K562 (cell line): ENCODE measurements at regions not wholly inside any gene's neighbourhood (a gene's known extent, or its start where the extent isn't known, plus 50 kb on each side); places are given as distances from the start of the nearest gene placed in this dataset.

Source experiments
- ATAC-seq: fragments of 200-7000 bp; cut with Tn5 transposase; 3 replicates; pipeline ENCODE4 v1.9.1; 2020; ENCODE audit warnings: moderate library complexity
- BruUV-seq: library from RNA; stranded (reverse); fragments of 400-500 nt; replicated peaks from 2 replicates; lab custom pipeline; 2021; lab: Mats Ljungman, UMichigan
- CTCF ChIA-PET: fragments of 300-600 bp; formaldehyde crosslinking; extraction: SDS; loops from one replicate; lab custom pipeline; 2021; ENCODE audit warnings: low intra/inter-chr PET ratio; lab: Yijun Ruan, JAX
- POLR2A ChIA-PET: fragments of 300-600, 350-650 bp; sonication (Branson Sonifier 250); formaldehyde crosslinking; extraction: SDS; loops from one replicate; lab custom pipeline; 2021; ENCODE audit warnings: antibody characterized with exemption, inconsistent platforms; lab: Yijun Ruan, JAX
- DNase-seq, 4 experiments: peaks; one replicate each; pipeline versions ENCODE4 v3.0.0 to v3.0.0-alpha.2; 2011 to 2018; ENCODE audit warnings: low spot score in 3 of 4, mixed read lengths in 3 of 4; ENCODE audit errors: extremely low read depth in 1 of 4
- FAIRE-seq: peaks from 2 replicates; lab custom pipeline; 2011; peaks lifted over from hg19 to GRCh38; lab: Jason Lieb, UNC
- H2AFZ ChIP-seq: 2 replicates; pipeline ENCODE4 v1.6.0; 2011; ENCODE audit warnings: low read depth, low read length, control low read depth, inconsistent platforms
- H3K27ac ChIP-seq: fragments of 200-600 bp; 3 replicates; pipeline ENCODE4 v1.8.0; 2011; ENCODE audit warnings: low read depth, mild to moderate bottlenecking, control low read depth, inconsistent platforms, low read length, moderate library complexity, mixed read lengths; ENCODE audit errors: extremely low read depth
- H3K27me3 ChIP-seq, 2 experiments: fragments of 300-600 bp in 1 of 2; 2 replicates in 1 of 2; 3 replicates in 1 of 2; pipeline versions ENCODE4 v1.6.0 to v1.8.0; 2011; ENCODE audit warnings: inconsistent platforms in 2 of 2, low read length in 2 of 2, mild to moderate bottlenecking in 1 of 2, mixed read lengths in 1 of 2, moderate library complexity in 1 of 2; ENCODE audit not compliant: control insufficient read depth in 2 of 2, insufficient read depth in 2 of 2
- H3K36me3 ChIP-seq: fragments of 300-600 bp; 3 replicates; pipeline ENCODE4 v1.8.0; 2011; ENCODE audit warnings: mild to moderate bottlenecking, low read length, inconsistent platforms; ENCODE audit not compliant: control insufficient read depth, insufficient read depth
- H3K4me1 ChIP-seq, 2 experiments: fragments of 200-600 bp in 1 of 2; replicated peaks in 1 of 2; 2 replicates in 1 of 2; 3 replicates in 1 of 2; pipeline versions ENCODE4 v1.5.1 to v1.8.0; 2011; ENCODE audit warnings: inconsistent platforms in 2 of 2, low read length in 2 of 2, mild to moderate bottlenecking in 1 of 2, mixed read lengths in 1 of 2, moderate library complexity in 1 of 2; ENCODE audit not compliant: control insufficient read depth in 2 of 2, insufficient read depth in 2 of 2
- H3K4me2 ChIP-seq: 2 replicates; pipeline ENCODE4 v1.6.1; 2011; ENCODE audit warnings: low read length, control low read depth, inconsistent platforms, mixed read lengths; ENCODE audit not compliant: insufficient read depth
- H3K4me3 ChIP-seq: fragments of 200-600 bp; sonication (generic), shearing (Covaris generic); 2 replicates; pipeline ENCODE4 v1.5.1; 2016; ENCODE audit warnings: control low read depth, inconsistent platforms
- H3K79me2 ChIP-seq: fragments of 200-600 bp; 3 replicates; pipeline ENCODE4 v1.8.0; 2011; ENCODE audit warnings: low read length, inconsistent platforms; ENCODE audit not compliant: control insufficient read depth, insufficient read depth
- H3K9ac ChIP-seq, 2 experiments: 2 replicates each; pipeline versions ENCODE4 v1.6.0 to v1.6.1; 2011; ENCODE audit warnings: low read depth in 2 of 2, low read length in 2 of 2, control low read depth in 1 of 2, inconsistent platforms in 1 of 2, mild to moderate bottlenecking in 1 of 2, mixed read lengths in 1 of 2; ENCODE audit not compliant: insufficient read depth in 1 of 2
- H3K9me1 ChIP-seq: one replicate; pipeline ENCODE4 v1.6.0; 2011; ENCODE audit warnings: inconsistent platforms, mild to moderate bottlenecking, low read length, moderate library complexity; ENCODE audit not compliant: control insufficient read depth, insufficient read depth
- H3K9me3 ChIP-seq: replicated peaks from 2 replicates; pipeline ENCODE4 v1.5.1; 2011; ENCODE audit warnings: low read depth, low read length, inconsistent platforms; ENCODE audit not compliant: control insufficient read depth, insufficient read depth
- H4K20me1 ChIP-seq: replicated peaks from 2 replicates; pipeline ENCODE4 v1.6.1; 2011; ENCODE audit warnings: low read length, inconsistent platforms, mixed read lengths; ENCODE audit not compliant: control insufficient read depth, insufficient read depth
- ARHGAP35 ChIP-seq: fragments of 450-650 bp; IDR thresholded peaks from 2 replicates; pipeline ENCODE4 v1.6.1; 2018; ENCODE audit not compliant: partially characterized antibody
- ELF4 ChIP-seq: fragments of 450-650 bp; formaldehyde crosslinking; IDR thresholded peaks from 2 replicates; pipeline ENCODE4 v1.4.0; 2022; ENCODE audit warnings: missing genetic modification characterization
- FIP1L1 ChIP-seq: fragments of 200-400 bp; formaldehyde crosslinking; IDR thresholded peaks from 2 replicates; pipeline ENCODE4 v1.6.1; 2018; ENCODE audit warnings: mild to moderate bottlenecking, low read depth, low read length; ENCODE audit not compliant: poor library complexity, severe bottlenecking
- FOXA3 ChIP-seq, 2 experiments: fragments of 450-650 bp in 1 of 2; sonication (generic) in 1 of 2; formaldehyde crosslinking; IDR thresholded peaks in 1 of 2; conservative IDR thresholded peaks in 1 of 2; 2 replicates each; pipeline versions ENCODE4 v1.4.0 to v1.8.0; 2020 to 2022; ENCODE audit warnings: mild to moderate bottlenecking in 2 of 2, missing genetic modification reagents in 1 of 2
- FOXK2 ChIP-seq, 2 experiments: fragments of 450-650 bp; IDR thresholded peaks in 1 of 2; conservative IDR thresholded peaks in 1 of 2; 2 replicates each; pipeline ENCODE4 v1.6.1; 2016; ENCODE audit warnings: low read depth in 2 of 2, mild to moderate bottlenecking in 1 of 2
- ID3 ChIP-seq, 2 experiments: fragments of 250-450 bp in 1 of 2; fragments of 450-650 bp in 1 of 2; sonication (Bioruptor Pico) in 1 of 2; IDR thresholded peaks; 2 replicates each; pipeline versions ENCODE4 v1.6.1 to v1.8.0; 2016 to 2021; ENCODE audit warnings: mild to moderate bottlenecking in 2 of 2, moderate library complexity in 2 of 2, missing compliant biosample characterization in 1 of 2, missing genetic modification characterization in 1 of 2
- KDM2B ChIP-seq: fragments of 250-450 bp; sonication (Bioruptor Pico); IDR thresholded peaks from 2 replicates; pipeline ENCODE4 v1.8.0; 2021; ENCODE audit warnings: mild to moderate bottlenecking, moderate library complexity
- LCOR ChIP-seq: sonication (generic); formaldehyde crosslinking; IDR thresholded peaks from 2 replicates; pipeline ENCODE4 v1.8.0; 2022; ENCODE audit warnings: mild to moderate bottlenecking, missing genetic modification reagents
- MCM2 ChIP-seq: fragments of 450-650 bp; IDR thresholded peaks from 2 replicates; pipeline ENCODE4 v1.6.1; 2017; ENCODE audit warnings: low read depth, mild to moderate bottlenecking
- MNT ChIP-seq, 2 experiments: fragments of 450-650 bp; conservative IDR thresholded peaks; 2 replicates each; pipeline ENCODE4 v1.6.1; 2017; ENCODE audit warnings: mild to moderate bottlenecking in 2 of 2, moderate library complexity in 2 of 2
- RBBP5 ChIP-seq: fragments of 200-600 bp; sonication (generic); IDR thresholded peaks from 2 replicates; pipeline ENCODE4 v1.6.1; 2012; ENCODE audit warnings: borderline replicate concordance, mild to moderate bottlenecking, low read length, control low read depth, inconsistent platforms; ENCODE audit not compliant: insufficient read depth, poor library complexity, severe bottlenecking
- SETDB1 ChIP-seq: IDR thresholded peaks from one replicate; pipeline ENCODE4 v1.6.1; 2012; ENCODE audit warnings: low read length, control low read depth, inconsistent platforms
- SMARCA4 ChIP-seq: fragments of 450-650 bp; IDR thresholded peaks from 2 replicates; pipeline ENCODE4 v1.6.1; 2016
- ZNF121 ChIP-seq: sonication (generic); formaldehyde crosslinking; conservative IDR thresholded peaks from 2 replicates; pipeline ENCODE4 v1.8.0; 2022; ENCODE audit warnings: missing genetic modification reagents
- ZNF175 ChIP-seq: fragments of 200-800 bp; sonication (Bioruptor generic); IDR thresholded peaks from 2 replicates; pipeline ENCODE4 v1.6.1; 2016; ENCODE audit warnings: low read depth, mild to moderate bottlenecking, missing genetic modification characterization, missing compliant biosample characterization
- ZNF184 ChIP-seq: sonication (generic); formaldehyde crosslinking; IDR thresholded peaks from 2 replicates; pipeline ENCODE4 v1.5.0; 2020; ENCODE audit warnings: missing genetic modification reagents
- WGBS: fragments of 100-300 bp; shearing (Covaris generic); methylation state at CpG from one replicate; pipeline ENCODE4 v1.1.6; 2016; ENCODE audit warnings: low coverage, mixed read lengths; ENCODE audit not compliant: insufficient coverage; ENCODE audit errors: missing lambda C conversion rate; 5-methylcytosine and 5-hydroxymethylcytosine counted together
- in situ Hi-C: fragments of 300-500 bp; cut with MboI; formaldehyde crosslinking; loops from 4 replicates; pipeline ENCODE4 v1.15.0; 2018; ENCODE audit warnings: inconsistent platforms, mixed read lengths
- intact Hi-C: fragments of 100-400 bp; cut with micrococcal nuclease; formaldehyde crosslinking; loops from 2 replicates; pipeline ENCODE4 v1.14.2; 2022
- TF ChIP-seq, protein P1 (sequence below): fragments of 200-800 bp; sonication (Bioruptor generic); IDR thresholded peaks from 2 replicates; pipeline ENCODE4 v1.6.1; 2017; ENCODE audit warnings: missing genetic modification characterization, missing compliant biosample characterization

DNA sequence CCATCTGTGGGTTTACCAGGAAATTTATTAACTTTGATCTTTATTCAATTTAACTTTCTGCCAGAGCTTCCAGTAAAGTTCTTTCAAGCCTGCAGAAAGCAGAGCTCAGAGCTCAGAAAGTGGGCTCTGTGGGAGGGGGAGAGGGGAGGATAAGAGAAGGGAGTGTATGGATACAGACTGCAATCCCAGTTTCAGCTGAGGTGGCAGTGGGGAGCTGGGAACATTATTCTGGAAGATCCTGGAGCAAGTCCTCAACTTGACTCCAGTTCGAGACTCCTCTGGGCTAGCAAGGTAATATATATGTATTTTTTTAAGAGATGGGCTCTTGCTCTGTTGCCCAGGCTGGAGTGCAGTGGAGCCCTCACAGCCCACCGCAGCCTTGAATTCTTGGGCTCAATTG lies 108.9 kb upstream of the NABP1 start (continued):
- no peak for TF ChIP-seq RBBP5
- no peak for TF ChIP-seq ZNF121

DNA sequence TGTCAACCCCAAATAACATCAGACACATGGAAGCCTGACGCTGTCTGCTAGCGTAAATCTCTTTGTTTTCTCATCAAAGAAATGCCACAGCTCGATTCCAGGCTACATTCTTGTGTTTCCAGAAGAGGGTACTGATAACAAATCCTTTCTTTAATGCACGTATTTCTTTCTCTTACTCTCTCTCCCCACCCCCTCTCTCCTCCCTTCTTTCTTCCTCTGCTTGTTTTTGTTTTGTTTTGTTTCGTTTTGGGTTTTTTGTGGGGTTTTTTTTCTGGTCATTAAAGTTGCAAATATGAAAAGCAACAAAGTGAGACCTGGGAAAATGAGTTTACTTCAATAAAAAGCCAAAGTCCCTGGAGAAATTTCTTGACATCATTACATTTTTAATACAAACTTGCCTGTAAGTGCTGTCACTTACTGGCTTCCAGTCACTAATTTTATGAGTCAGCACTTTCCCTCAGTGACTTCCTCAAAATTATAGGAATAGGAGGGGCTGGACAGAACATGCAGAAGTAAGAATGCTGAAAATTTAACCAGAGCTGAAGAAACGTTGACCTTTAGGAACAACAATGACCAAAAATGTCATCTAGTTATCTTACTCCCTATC lies 106.7 kb upstream of the NABP1 start:
- peak overlapping the region; percentile 58 for H2AFZ ChIP-seq
- 0% methylated on average over 6 of the region's 6 CpGs for WGBS
- peak; percentile 81 for FAIRE-seq
- H3K27me3 ChIP-seq: no peaks in the 10 kb centered on the region
- no peaks in the 10 kb centered on the region for H3K9me1 ChIP-seq
- ATAC-seq: peak; percentile 90
- H3K36me3 ChIP-seq: no peaks in the 10 kb centered on the region; the same call in 2 of the 3 replicates
- CTCF ChIA-PET: interaction anchor here (0.6 to 1.0 kb wide), 3 partner anchors 105 to 119 kb away, joined by 3 read pairs; partner anchors contain the start of gene NABP1
- H3K4me1 ChIP-seq: peaks cover 0 to 24% of the 10 kb centered on the region in 2 experiments; a peak in 3 of 5 replicates
- H3K4me3 ChIP-seq: peak overlapping the region; percentile 24; the same call in 1 of the 2 replicates
- in situ Hi-C loops: no loop called here
- POLR2A ChIA-PET: interaction anchor here (0.6 to 1.8 kb wide), 5 partner anchors 20 to 241 kb away, joined by 3 to 7 read pairs (median 4); partner anchors contain the start of gene NABP1
- H3K9ac ChIP-seq: peak overlapping the region in 1 of 2 experiments; percentile 62; a peak in 2 of 4 replicates
- H4K20me1 ChIP-seq: no peaks in the 10 kb centered on the region
- no TSS peak for BruUV-seq
- DNase-seq: peak; percentile 46 to 73 (median 58)
- no peaks in the 10 kb centered on the region for H3K79me2 ChIP-seq
- intact Hi-C loops: loop anchor here (1.0 to 10.0 kb wide), 5 partner anchors 26 to 264 kb away; partner anchors contain the start of gene NABP1
- H3K4me2 ChIP-seq: peak overlapping the region; percentile 54
- peak overlapping the region; percentile 77 for H3K27ac ChIP-seq
- H3K9me3 ChIP-seq: no peaks in the 10 kb centered on the region
- TF ChIP-seq, protein P1, sequence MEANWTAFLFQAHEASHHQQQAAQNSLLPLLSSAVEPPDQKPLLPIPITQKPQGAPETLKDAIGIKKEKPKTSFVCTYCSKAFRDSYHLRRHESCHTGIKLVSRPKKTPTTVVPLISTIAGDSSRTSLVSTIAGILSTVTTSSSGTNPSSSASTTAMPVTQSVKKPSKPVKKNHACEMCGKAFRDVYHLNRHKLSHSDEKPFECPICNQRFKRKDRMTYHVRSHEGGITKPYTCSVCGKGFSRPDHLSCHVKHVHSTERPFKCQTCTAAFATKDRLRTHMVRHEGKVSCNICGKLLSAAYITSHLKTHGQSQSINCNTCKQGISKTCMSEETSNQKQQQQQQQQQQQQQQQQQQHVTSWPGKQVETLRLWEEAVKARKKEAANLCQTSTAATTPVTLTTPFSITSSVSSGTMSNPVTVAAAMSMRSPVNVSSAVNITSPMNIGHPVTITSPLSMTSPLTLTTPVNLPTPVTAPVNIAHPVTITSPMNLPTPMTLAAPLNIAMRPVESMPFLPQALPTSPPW (CRISPR knock-in tag): peak; percentile 56
- TF ChIP-seq SMARCA4 (peak; percentile 83), ARHGAP35 (no peak), MNT (conservative IDR thresholded peaks at IDR 0.05) (peak; percentile 52 to 66), ZNF175 (CRISPR knock-in tag) (peak; percentile 39; the same call in 1 of the 2 replicates), ELF4 (0 out of 2 replicates have a peak, but pooled peaks have one; percentile 12), ID3 (CRISPR knock-in tag; IDR thresholded peaks at IDR 0.05) (no peak), ID3 (tag; IDR thresholded peaks at IDR 0.05) (no peak), FOXK2 (conservative IDR thresholded peaks at IDR 0.05 in 1 of 2, IDR thresholded peaks at IDR 0.05 in 1 of 2; ENCODE audit: low read depth in 2 of 2) (peak; percentile 92 to 94), LCOR (CRISPR knock-in tag) (no peak), ZNF184 (no peak), KDM2B (CRISPR knock-in tag) (no peak), MCM2 (no peak), FIP1L1 (no peak), FOXA3 (CRISPR knock-in tag; conservative IDR thresholded peaks at IDR 0.05 in 1 of 2, IDR thresholded peaks at IDR 0.05 in 1 of 2) (no peak), SETDB1 (no peak)
